Tibial artery (tissue), 4 donors: ENCODE measurements at regions not wholly inside any gene's neighbourhood (a gene's known extent, or its start where the extent isn't known, plus 50 kb on each side); places are given as distances from the start of the nearest gene placed in this dataset.
"Not testable (repeated sequence)": the region's sequence is repeated elsewhere in the genome, so short reads cannot be mapped to it uniquely, and the experiment has no call there.

Source experiments
- DNase-seq, 2 donors: peaks; one replicate each; pipeline ENCODE4 v3.0.0-alpha.2; 2019
- H3K27ac ChIP-seq, 2 donors: fragments of 200-600 bp; sonication (generic) in 1 of 2; 1 replicate in 1 of 2; 2 replicates in 1 of 2; pipeline ENCODE4 v1.5.1; 2018 to 2019; ENCODE audit warnings: mild to moderate bottlenecking in 1 of 2
- H3K27me3 ChIP-seq, 2 donors: fragments of 200-600 bp; sonication (generic) in 1 of 2; one replicate each; pipeline versions ENCODE4 v1.5.1 to v1.6.0; 2016 to 2019
- H3K36me3 ChIP-seq, 3 donors: fragments of 200-600 bp; sonication (generic) in 2 of 3; one replicate each; pipeline ENCODE4 v1.5.1; 2016 to 2019; ENCODE audit warnings: mild to moderate bottlenecking in 2 of 3
- H3K4me1 ChIP-seq, 4 donors: fragments of 200-600 bp; sonication (generic) in 2 of 4; 1 replicate in 3 of 4; 2 replicates in 1 of 4; pipeline ENCODE4 v1.5.1; 2016 to 2019
- H3K4me3 ChIP-seq, 2 donors: fragments of 200-600 bp; sonication (generic) in 1 of 2; 1 replicate in 1 of 2; 2 replicates in 1 of 2; pipeline ENCODE4 v1.5.1; 2018 to 2019; ENCODE audit warnings: mild to moderate bottlenecking in 2 of 2
- H3K9me3 ChIP-seq, 3 donors: fragments of 200-600 bp; sonication (generic) in 1 of 3; one replicate each; pipeline ENCODE4 v1.5.1; 2016 to 2019
- CTCF ChIP-seq, 2 experiments: fragments of 200-600 bp in 1 of 2; fragments of 450-650 bp in 1 of 2; IDR thresholded peaks; one replicate each; pipeline ENCODE4 v1.5.1; 2017 to 2019; ENCODE audit warnings: antibody characterized with exemption in 2 of 2, mild to moderate bottlenecking in 1 of 2, moderate library complexity in 1 of 2
- intact Hi-C: fragments of 100-400 bp; cut with DNase I; formaldehyde crosslinking; loops from one replicate; pipeline ENCODE4 v1.15.0; 2023; ENCODE audit warnings: low total_unique reads

DNA sequence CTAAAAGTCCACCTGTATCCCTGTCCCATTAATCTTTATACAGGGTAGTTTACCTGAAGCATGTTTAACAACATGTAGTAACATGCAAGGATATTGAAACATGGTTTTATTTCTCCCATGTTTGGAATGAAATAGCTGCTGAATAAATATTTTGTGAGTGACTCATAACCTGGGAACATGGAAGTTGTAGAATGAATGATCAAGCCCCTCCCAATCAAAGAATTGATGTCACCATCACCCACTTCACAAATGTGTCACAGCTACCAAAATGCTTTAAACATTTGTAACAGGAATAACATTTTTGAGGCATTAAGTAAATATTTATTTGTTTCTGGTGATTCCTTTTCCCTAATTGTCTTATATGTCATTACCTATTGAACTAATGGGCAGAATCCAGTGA lies 58.9 kb upstream of the TNFAIP3 start:
- intact Hi-C loops, result no loop called here
- H3K27ac ChIP-seq, result no peak overlapping the region

GRCh38 chr6:137808836-137809315 lies 58.2 kb upstream of the TNFAIP3 start:
- Histone ChIP-seq H3K27me3 (no peaks in the 10 kb centered on the region), H3K27ac (no peak overlapping the region), H3K36me3 (no peaks in the 10 kb centered on the region), H3K9me3 (no peaks in the 10 kb centered on the region), H3K4me1 (peaks cover 0 to 10% (median 2%) of the 10 kb centered on the region in 4 donors), H3K4me3 (no peak overlapping the region)
- no peak for DNase-seq
- no peak for TF ChIP-seq CTCF (IDR thresholded peaks at IDR 0.05)
- intact Hi-C loops, result no loop called here

More for the DNA sequence above, 58.9 kb upstream of the TNFAIP3 start:
- H3K4me3 ChIP-seq, result no peak overlapping the region
- no peaks in the 10 kb centered on the region for H3K27me3 ChIP-seq
- no peaks in the 10 kb centered on the region for H3K9me3 ChIP-seq
- peaks cover 0 to 10% (median 2%) of the 10 kb centered on the region in 4 donors for H3K4me1 ChIP-seq
- TF ChIP-seq CTCF (IDR thresholded peaks at IDR 0.05), result no peak
- H3K36me3 ChIP-seq, result no peaks in the 10 kb centered on the region
- no peak for DNase-seq

- H3K4me1 ChIP-seq, H3K9me3 ChIP-seq, H3K4me3 ChIP-seq, H3K27me3 ChIP-seq, DNase-seq, intact Hi-C loops, H3K27ac ChIP-seq, H3K36me3 ChIP-seq: not testable (repeated sequence)
These were observed 57.0 kb upstream of the TNFAIP3 start for GRCh38 chr6:137809895-137810553.

GRCh38 chr6:137810554-137811120 lies 56.4 kb upstream of the TNFAIP3 start:
- TF ChIP-seq CTCF (IDR thresholded peaks at IDR 0.05), result no peak
- H3K9me3 ChIP-seq, result no peaks in the 10 kb centered on the region
- peaks cover 0 to 10% (median 2%) of the 10 kb centered on the region in 4 donors for H3K4me1 ChIP-seq
- no peaks in the 10 kb centered on the region for H3K27me3 ChIP-seq
- peak overlapping the region in 1 of 2 donors; percentile 11 for H3K27ac ChIP-seq
- H3K4me3 ChIP-seq, result no peak overlapping the region
- intact Hi-C loops, result no loop called here
- no peaks in the 10 kb centered on the region for H3K36me3 ChIP-seq
- DNase-seq, result no peak

DNA sequence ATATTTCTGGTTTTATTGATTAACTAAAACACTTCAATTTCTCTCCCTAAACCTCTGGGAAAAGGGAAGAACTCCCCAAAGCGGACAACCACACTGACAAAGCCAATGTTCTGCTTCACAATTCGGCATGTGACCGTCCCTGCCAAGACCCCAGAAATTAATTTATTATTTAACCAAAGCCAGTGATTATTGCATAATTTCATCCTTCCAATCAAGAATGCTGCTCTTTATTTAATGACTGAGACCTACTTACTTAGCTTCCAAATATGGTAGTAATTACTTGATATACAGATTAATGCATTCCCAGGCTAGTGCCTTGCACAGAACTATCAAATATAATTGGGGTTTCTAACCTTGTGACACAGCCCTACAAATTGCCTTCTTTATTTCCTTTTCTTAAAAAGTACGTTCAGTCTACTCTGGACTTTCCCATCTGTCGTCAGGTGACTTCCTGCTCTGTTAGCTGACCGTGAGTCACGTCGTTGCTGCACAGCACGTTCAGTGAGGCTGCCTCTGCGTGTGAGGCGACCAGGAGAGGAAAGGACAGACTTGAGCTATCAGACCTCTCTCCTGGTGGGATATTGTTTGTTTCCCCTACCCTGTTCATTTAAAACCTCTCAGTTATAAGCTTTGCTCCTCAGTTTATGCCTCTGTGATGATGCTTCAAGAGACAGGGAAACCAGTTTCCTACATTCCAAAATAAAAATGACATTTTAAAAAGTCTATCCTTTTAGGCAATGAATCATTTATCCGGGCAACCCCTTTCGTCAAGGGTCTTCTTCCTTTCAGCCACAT lies 55.7 kb upstream of the TNFAIP3 start:
- H3K4me1 ChIP-seq, result peaks cover 0 to 10% (median 2%) of the 10 kb centered on the region in 4 donors
- H3K9me3 ChIP-seq, result no peaks in the 10 kb centered on the region
- DNase-seq, result peak; percentile 78 to 83
- peak overlapping the region in 1 of 2 donors; percentile 11 for H3K27ac ChIP-seq
- H3K36me3 ChIP-seq, result no peaks in the 10 kb centered on the region
- H3K27me3 ChIP-seq, result no peaks in the 10 kb centered on the region
- H3K4me3 ChIP-seq, result no peak overlapping the region
- intact Hi-C loops, result no loop called here
- TF ChIP-seq CTCF (IDR thresholded peaks at IDR 0.05), result no peak
